Memory B cell (primary cell): ENCODE measurements at regions not wholly inside any gene's neighbourhood (a gene's known extent, or its start where the extent isn't known, plus 50 kb on each side); places are given as distances from the start of the nearest gene placed in this dataset.

Experiments
- ATAC-seq: fragments of 150-1000 bp; cut with Tn5 transposase; 2 replicates; pipeline ENCODE4 v1.10.0; 2021; ENCODE audit warnings: low read depth, mild to moderate bottlenecking, moderate library complexity
- DNase-seq, 2 donors: peaks; one replicate each; pipeline ENCODE4 v3.0.0; 2022; ENCODE audit warnings: low spot score in 2 of 2
- H3K27ac Mint-ChIP-seq: one replicate; pipeline ENCODE4 v1.8.0; 2022; ENCODE audit warnings: mild to moderate bottlenecking, moderate library complexity, mixed read lengths
- H3K27me3 Mint-ChIP-seq: one replicate; pipeline ENCODE4 v1.8.0; 2022; ENCODE audit warnings: mixed read lengths
- H3K36me3 Mint-ChIP-seq: one replicate; pipeline ENCODE4 v1.8.0; 2022; ENCODE audit warnings: mild to moderate bottlenecking, mixed read lengths
- H3K4me1 Mint-ChIP-seq: one replicate; pipeline ENCODE4 v1.8.0; 2022; ENCODE audit warnings: mixed read lengths
- H3K4me3 Mint-ChIP-seq: one replicate; pipeline ENCODE4 v1.8.0; 2022; ENCODE audit warnings: mild to moderate bottlenecking, moderate library complexity, mixed read lengths
- H3K9me3 Mint-ChIP-seq: one replicate; pipeline ENCODE4 v1.8.0; 2022; ENCODE audit warnings: mixed read lengths

DNA sequence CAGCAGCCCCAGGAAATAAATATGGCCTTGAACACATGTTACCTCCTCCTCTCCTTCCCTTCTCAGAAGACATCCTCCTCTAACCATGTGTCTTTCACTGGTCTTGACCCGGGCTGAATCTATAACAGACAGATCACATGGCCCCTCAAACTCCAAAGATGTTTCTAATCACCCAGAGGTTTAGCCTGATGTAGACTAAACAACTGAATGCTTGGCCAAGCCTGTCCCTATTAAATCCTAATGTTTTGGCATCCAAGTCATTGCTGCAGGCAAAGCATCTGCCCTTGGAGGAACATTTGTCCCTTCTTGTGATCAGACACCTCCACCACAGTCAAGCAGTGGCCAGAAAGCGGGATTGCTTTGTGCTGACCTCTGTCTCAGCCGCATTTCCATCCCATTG, 65.5 kb downstream of the ANKRD60 start:
- no peak for DNase-seq
- no peak for ATAC-seq
- H3K9me3 Mint-ChIP-seq = no peaks in the 10 kb centered on the region
- H3K27ac Mint-ChIP-seq = no peak overlapping the region
- H3K27me3 Mint-ChIP-seq = peaks cover 2% of the 10 kb centered on the region
- no peaks in the 10 kb centered on the region for H3K4me1 Mint-ChIP-seq
- H3K36me3 Mint-ChIP-seq = no peaks in the 10 kb centered on the region
- H3K4me3 Mint-ChIP-seq = no peak overlapping the region

DNA sequence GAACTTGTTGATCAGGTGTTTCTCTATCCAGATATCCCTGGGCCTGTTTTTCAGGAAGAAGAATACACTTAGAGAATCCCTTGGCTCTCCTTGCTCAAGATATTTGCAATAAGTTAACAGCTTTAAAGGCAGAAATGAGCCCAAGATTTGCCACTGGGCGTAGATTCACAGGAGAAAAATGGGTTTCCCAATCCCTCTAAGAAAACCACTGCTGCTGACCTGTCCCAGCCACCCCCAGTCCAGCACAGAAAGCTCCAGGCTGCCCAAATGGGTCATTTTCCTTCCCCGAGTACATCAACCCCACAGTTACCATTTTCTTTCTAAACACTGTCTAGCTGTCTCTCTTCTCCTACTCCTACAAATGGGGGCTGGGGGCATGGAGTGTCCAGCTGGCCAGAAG, 67.3 kb downstream of the ANKRD60 start:
- Mint-ChIP-seq H3K9me3 (no peaks in the 10 kb centered on the region), H3K27me3 (peaks cover 2% of the 10 kb centered on the region), H3K4me3 (no peak overlapping the region), H3K36me3 (no peaks in the 10 kb centered on the region), H3K4me1 (no peaks in the 10 kb centered on the region), H3K27ac (no peak overlapping the region)
- no peak for ATAC-seq
- no peak for DNase-seq

DNA sequence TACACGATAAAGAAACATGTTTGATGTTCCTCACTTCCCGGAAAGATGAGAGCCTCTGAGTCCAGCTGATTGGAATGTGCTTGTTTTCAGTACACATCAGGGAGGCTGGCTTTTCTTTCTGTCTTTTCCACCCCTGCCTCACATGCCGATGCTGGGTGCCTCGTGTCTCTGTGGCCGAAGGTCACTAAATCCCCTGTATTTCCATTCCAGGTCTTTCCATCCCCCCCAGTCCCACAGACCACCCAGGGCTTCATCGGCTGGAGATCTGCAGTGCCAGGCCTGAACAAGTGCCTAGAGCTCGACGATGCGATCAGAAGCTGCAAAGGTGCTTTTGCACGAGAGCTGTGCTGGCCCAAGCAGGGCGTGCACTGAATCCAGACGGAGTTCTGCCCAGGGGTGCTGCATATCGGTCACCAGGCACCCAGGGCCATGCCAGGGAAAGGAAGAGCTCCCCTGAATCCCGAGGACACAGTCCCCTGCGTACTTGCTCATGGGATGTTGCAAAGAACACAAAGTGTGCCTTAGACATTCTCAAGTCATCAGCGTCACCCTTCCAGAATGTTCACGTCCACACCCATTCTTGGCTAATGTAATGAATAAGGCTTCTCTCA, 67.9 kb downstream of the ANKRD60 start:
- Mint-ChIP-seq H3K27ac (no peak overlapping the region), H3K9me3 (no peaks in the 10 kb centered on the region), H3K4me3 (no peak overlapping the region)

DNA sequence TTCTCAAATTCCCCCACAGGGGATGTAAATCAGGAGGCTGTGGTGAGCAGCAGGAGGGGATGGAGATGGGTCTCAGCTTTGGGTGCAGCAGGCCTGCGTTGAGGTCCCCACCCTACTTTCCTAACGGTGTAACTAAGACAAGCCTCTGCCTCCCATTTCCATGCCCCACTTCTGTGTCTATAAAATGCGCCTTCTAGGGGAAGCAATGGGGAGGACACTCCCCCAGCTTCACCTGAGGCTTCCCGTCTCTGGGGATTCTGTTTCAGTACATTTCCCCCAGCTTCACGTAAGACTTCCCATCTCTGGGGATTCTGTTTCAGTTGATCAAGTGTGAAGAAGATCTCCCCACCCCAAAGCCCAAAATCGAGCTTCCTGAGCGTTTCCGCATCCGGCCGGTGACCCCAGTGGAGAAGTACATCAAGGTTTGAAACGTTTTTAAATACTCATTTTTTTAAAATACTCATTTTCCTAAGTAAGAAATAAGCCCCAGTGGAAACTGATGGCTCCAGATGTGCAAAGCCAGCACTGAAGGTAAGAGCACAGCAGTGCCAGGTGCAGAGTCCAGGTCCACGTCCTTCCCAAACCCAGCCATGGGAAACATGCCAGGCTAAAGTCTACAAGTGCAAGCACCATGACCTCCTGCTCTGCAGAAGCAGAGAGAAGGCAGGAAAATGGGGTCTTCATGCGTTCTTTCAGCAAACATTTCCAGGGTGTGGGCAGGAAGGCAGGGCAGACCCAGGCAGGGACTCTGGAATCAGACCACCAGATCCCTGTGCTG, 73.1 kb downstream of the ANKRD60 start:
- DNase-seq = no peak
- Mint-ChIP-seq H3K27ac (no peak overlapping the region), H3K27me3 (peaks cover 13% of the 10 kb centered on the region), H3K4me1 (peaks cover 2% of the 10 kb centered on the region), H3K4me3 (no peak overlapping the region), H3K9me3 (no peaks in the 10 kb centered on the region), H3K36me3 (no peaks in the 10 kb centered on the region)
- no peak for ATAC-seq

More for the DNA sequence above, 67.9 kb downstream of the ANKRD60 start:
- Mint-ChIP-seq H3K36me3 (no peaks in the 10 kb centered on the region), H3K4me1 (no peaks in the 10 kb centered on the region), H3K27me3 (peaks cover 2% of the 10 kb centered on the region)
- DNase-seq (no peak), ATAC-seq (no peak)

DNA sequence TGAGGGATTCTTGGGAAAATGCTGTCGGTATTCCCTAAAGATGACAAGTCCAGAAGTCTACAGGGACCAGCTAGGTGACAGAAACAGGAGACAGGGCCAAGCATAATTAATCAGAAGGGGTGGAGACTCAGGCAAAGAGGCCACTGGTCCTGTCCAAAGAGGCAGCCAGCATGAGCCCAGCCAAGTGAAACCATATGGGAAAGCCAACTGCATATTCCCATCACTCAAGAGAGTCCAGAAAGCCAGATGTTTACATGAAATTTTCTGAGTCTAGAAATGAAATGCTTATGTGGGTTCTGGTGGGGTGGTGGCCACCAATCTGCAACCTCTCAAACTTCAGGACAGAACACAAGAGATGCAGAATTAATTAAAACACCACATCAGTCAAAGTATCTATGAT, 74.3 kb downstream of the ANKRD60 start:
- Mint-ChIP-seq H3K4me3 (no peak overlapping the region), H3K36me3 (no peaks in the 10 kb centered on the region), H3K9me3 (no peaks in the 10 kb centered on the region), H3K27ac (no peak overlapping the region), H3K4me1 (peaks cover 5% of the 10 kb centered on the region), H3K27me3 (peaks cover 17% of the 10 kb centered on the region)
- DNase-seq (no peak), ATAC-seq (no peak)

DNA sequence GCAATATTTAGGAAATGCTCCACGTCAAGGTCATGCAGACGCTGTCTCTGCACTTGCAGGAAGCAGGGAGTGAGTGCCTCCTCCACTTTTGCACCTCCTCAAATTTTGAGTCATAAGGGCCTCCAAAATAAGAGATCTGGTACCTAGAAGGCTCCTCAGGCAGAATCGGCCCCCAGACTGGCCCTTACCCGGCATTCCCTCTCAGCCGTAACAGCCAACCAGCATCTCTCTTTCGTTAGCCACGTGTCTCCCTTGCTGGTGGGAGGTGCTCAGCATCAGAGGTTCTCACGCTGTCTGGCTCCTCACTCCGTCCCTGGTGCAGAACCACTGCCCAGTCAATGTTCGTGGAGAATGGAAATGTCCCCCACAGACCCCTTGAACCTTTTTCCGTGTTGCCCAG, 75.3 kb downstream of the ANKRD60 start:
- H3K27me3 Mint-ChIP-seq = peaks cover 21% of the 10 kb centered on the region
- no peak overlapping the region for H3K4me3 Mint-ChIP-seq
- peaks cover under 1% of the 10 kb centered on the region for H3K9me3 Mint-ChIP-seq
- peaks cover 5% of the 10 kb centered on the region for H3K4me1 Mint-ChIP-seq
- no peaks in the 10 kb centered on the region for H3K36me3 Mint-ChIP-seq
- no peak for ATAC-seq
- no peak for DNase-seq
- no peak overlapping the region for H3K27ac Mint-ChIP-seq

DNA sequence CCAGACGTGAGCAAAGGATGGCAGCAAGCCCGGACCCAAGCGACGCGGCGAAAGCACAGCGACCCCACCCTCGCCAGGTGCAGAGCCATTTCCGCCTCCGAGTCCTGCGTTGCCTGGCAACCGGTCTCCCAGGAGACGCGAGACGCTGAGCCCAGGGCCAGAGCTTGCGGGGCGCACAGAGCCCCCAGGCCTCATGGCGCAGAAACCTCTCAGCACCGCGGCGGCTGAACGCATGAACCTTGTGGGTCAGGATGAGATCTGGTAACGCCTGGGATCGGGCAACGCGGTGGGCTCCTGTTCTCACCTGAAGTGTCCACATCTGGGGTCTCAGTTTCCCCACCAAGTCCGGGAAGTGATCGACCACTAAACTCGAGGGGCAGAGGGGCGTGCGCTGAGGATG, 77.7 kb downstream of the ANKRD60 start:
- Mint-ChIP-seq H3K4me3 (no peak overlapping the region), H3K27ac (no peak overlapping the region), H3K36me3 (no peaks in the 10 kb centered on the region), H3K4me1 (peaks cover 5% of the 10 kb centered on the region), H3K9me3 (peaks cover 2% of the 10 kb centered on the region), H3K27me3 (peaks cover 22% of the 10 kb centered on the region)
- DNase-seq (no peak), ATAC-seq (no peak)

DNA sequence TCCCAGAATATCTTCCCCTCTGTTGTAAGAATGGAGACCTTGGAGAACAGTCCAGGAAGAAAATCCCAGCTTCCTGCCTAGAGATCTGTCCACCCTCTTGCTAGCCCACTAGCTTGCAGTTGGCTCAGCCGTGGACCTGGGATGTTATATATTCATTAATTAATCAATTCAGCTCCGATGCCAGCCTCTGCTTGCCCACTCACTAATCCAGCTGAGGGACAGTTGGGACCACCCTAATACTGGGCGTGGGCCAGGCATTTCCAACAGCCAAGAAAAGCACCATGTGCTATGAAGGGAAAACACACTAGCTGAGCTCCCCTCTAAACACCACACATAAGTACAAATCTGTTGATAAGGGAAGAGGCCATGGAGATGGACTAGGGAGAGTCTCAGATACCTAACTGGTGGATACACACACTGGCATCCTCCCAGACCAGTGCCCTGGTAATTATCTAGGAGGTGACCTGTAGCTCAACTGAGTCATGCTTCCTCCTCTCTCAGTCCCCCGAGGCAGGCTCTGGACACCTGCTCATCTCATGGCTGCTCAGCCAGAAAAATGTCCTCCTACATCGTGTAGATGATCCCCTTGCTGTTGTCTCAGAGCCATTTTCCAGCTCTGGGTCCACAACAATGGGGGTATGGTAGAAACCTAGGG, 78.9 kb downstream of the ANKRD60 start:
- Mint-ChIP-seq H3K9me3 (peaks cover 2% of the 10 kb centered on the region), H3K27me3 (peaks cover 22% of the 10 kb centered on the region), H3K4me3 (no peak overlapping the region), H3K4me1 (peaks cover 5% of the 10 kb centered on the region), H3K27ac (no peak overlapping the region), H3K36me3 (no peaks in the 10 kb centered on the region)
- ATAC-seq (no peak), DNase-seq (no peak)

DNA sequence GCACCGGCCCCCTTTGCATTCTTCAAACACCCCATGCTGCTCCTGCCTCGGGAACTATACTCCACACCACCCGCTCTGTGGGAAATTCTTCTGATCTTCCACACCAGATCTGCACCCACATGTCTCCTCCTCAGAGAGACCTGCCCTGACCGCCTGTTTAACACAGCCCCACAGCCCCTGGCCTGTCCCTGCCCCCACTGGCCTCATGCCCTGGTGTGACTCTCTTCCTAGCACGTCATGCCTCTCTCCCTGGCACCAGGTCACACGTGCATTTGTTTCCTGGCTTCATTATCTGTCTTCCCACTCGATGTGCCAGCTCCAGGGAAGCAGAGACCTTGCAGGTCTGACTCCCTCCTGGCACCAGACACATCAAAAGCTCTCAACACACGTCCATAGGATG, 79.6 kb downstream of the ANKRD60 start:
- H3K27me3 Mint-ChIP-seq = peaks cover 21% of the 10 kb centered on the region
- H3K4me1 Mint-ChIP-seq = peaks cover 5% of the 10 kb centered on the region
- H3K36me3 Mint-ChIP-seq = no peaks in the 10 kb centered on the region
- ATAC-seq (no peak), DNase-seq (no peak)
- H3K4me3 Mint-ChIP-seq = no peak overlapping the region
- H3K27ac Mint-ChIP-seq = no peak overlapping the region
- H3K9me3 Mint-ChIP-seq = peaks cover 2% of the 10 kb centered on the region

DNA sequence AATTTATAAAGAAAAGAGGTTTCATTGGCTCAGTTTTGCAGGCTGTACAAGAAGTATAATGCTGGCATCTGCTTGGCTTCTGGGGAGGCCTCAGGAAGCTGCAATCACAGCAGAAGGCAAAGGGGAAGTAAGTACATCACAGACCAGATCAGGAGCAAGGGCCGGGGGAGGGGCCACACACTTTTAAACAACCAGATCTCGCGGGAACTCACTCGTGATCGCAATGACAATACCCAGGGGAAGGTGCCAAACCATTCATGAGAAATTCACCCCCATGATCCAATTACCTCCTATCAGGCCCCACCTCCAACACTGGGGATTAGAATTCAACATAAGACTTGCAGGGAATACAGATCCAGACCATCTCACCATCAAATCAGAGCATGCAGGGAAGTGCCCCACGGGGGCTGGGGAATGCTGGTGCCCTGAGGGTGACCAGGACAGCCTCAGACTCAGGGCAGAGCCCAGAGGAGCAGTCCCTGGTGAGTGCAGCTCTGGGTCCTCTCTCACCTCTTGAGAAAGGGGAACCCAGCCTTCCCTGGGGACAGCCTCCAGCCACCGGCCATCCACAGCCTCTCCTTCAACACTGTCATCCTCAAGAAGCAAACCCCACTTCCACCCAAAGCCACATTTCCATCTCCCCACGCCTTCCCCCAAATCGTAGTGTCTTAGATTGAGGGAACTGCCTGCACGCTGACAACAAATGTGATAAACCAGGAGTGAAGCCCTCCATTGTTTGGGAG, 80.7 kb downstream of the ANKRD60 start:
- Mint-ChIP-seq H3K36me3 (no peaks in the 10 kb centered on the region), H3K9me3 (peaks cover 2% of the 10 kb centered on the region), H3K4me3 (no peak overlapping the region), H3K27ac (no peak overlapping the region), H3K4me1 (peaks cover 5% of the 10 kb centered on the region), H3K27me3 (peaks cover 19% of the 10 kb centered on the region)
- ATAC-seq (no peak), DNase-seq (no peak)

DNA sequence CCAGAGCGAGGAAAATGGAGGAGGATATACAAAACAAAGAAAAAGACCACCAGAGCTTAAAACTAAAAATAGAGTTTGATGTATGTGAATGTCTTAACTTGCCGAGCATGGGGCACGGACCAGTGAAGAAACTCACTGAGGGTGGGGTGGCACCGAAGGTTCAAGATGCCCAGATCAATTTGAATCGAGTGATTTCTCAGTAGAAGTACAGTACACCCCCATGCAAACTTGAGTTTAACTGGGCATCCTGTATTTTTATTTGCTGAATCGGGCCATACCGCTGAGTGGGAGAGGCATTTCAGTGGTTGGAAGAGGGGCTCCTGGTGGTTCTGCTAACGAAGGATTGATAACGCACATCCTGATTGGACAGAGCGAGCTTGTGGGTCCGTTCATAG, 81.7 kb downstream of the ANKRD60 start:
- ATAC-seq (no peak), DNase-seq (no peak)
- Mint-ChIP-seq H3K4me1 (peaks cover 5% of the 10 kb centered on the region), H3K36me3 (no peaks in the 10 kb centered on the region), H3K9me3 (peaks cover 2% of the 10 kb centered on the region), H3K27me3 (peaks cover 16% of the 10 kb centered on the region), H3K4me3 (no peak overlapping the region), H3K27ac (no peak overlapping the region)

DNA sequence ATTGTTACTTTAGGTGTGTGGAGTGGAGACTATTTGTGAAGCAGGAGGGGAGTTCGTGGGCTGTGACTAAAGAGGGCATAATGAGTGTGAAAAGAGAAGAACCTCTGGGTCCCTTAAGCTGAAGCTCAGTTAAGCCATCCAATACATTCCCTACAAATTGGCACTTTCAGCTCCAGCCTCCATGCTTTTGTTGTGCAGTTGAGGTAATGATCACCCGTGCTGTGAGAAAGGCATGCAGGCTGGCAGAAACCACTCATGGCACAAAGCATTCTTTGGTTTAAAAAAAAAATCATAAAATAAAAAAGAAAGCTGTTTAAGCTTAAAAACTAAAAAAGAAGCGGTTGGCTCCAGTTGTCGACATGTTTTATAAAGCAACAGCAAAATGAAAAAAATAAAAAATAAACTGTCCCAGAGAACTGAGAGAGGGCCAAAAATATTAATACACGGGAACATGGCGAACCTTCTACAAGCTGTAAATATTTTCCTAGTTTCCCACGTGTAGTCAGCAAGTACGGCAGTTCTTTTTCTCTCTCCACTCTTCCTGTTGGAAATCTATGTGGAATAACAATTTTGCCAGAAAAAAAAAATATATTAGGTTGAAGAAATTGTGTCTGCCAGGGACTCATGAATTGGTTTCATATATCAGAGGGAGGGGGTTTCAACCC, 82.2 kb downstream of the ANKRD60 start:
- Mint-ChIP-seq H3K27me3 (peaks cover 16% of the 10 kb centered on the region), H3K9me3 (peaks cover 2% of the 10 kb centered on the region), H3K4me1 (peaks cover 5% of the 10 kb centered on the region), H3K36me3 (no peaks in the 10 kb centered on the region), H3K27ac (no peak overlapping the region), H3K4me3 (no peak overlapping the region)
- DNase-seq = no peak
- no peak for ATAC-seq

DNA sequence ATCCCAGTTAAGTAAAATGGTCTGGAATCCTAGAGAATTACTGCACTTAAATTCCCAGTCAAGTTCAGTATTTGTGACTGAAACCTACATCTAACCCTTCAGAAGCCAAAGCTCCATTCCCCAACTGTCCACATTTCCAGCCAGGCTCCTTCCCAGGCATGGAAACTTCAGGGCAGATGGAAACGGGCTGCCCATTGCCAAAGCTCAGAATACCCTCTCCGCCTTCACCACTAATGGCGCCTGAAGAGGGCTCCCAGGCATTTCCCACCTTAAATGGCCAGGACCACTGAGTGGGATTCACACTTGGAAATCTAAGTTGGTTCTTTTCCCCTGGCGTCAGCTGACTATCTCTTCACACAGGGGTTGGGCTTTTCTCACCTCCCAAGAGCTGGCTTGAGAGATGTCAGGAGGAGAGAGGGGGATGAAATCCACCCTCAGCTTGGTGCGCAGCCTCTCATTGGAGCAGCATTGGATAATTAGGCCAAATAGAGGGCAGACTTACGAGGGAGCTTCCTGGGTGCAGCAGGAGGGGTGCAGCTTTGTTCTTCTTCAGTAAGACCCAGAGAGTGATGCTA, 82.9 kb downstream of the ANKRD60 start:
- Mint-ChIP-seq H3K9me3 (peaks cover 2% of the 10 kb centered on the region), H3K27ac (no peak overlapping the region), H3K27me3 (peaks cover 13% of the 10 kb centered on the region), H3K36me3 (no peaks in the 10 kb centered on the region), H3K4me1 (peaks cover 5% of the 10 kb centered on the region), H3K4me3 (no peak overlapping the region)
- DNase-seq (no peak), ATAC-seq (no peak)
